Osteoblast (primary cell): ENCODE measurements at regions not wholly inside any gene's neighbourhood (a gene's known extent, or its start where the extent isn't known, plus 50 kb on each side); places are given as distances from the start of the nearest gene placed in this dataset.

Experiments
- DNase-seq: peaks from one replicate; pipeline ENCODE4 v3.0.0; 2011; ENCODE audit warnings: low spot score, mixed read lengths; ENCODE audit not compliant: insufficient read length; ENCODE audit errors: missing footprints
- H2AFZ ChIP-seq: 2 replicates; pipeline ENCODE4 v1.6.0; 2011; ENCODE audit warnings: mild to moderate bottlenecking, low read length
- H3K27ac ChIP-seq: 2 replicates; pipeline ENCODE4 v1.5.1; 2011; ENCODE audit warnings: mild to moderate bottlenecking, low read depth, low read length, moderate library complexity
- H3K27me3 ChIP-seq: 2 replicates; pipeline ENCODE4 v1.6.0; 2012; ENCODE audit warnings: mild to moderate bottlenecking, control low read depth, inconsistent platforms, low read length, moderate library complexity; ENCODE audit not compliant: insufficient read depth
- H3K36me3 ChIP-seq: 2 replicates; pipeline ENCODE4 v1.5.1; 2011; ENCODE audit warnings: mild to moderate bottlenecking, low read length, control low read depth, moderate library complexity; ENCODE audit not compliant: insufficient read depth
- H3K4me1 ChIP-seq: 2 replicates; pipeline ENCODE4 v1.5.1; 2011; ENCODE audit warnings: mild to moderate bottlenecking, low read length, control low read depth, moderate library complexity; ENCODE audit not compliant: insufficient read depth
- H3K4me2 ChIP-seq: 2 replicates; pipeline ENCODE4 v1.6.0; 2011; ENCODE audit warnings: mild to moderate bottlenecking, low read length; ENCODE audit not compliant: insufficient read depth
- H3K4me3 ChIP-seq: fragments of 200-600 bp; sonication (generic); 3 replicates; pipeline ENCODE4 v1.5.1; 2012; ENCODE audit warnings: mild to moderate bottlenecking, low read length, inconsistent platforms; ENCODE audit not compliant: insufficient read depth
- H3K79me2 ChIP-seq: 2 replicates; pipeline ENCODE4 v1.6.0; 2012; ENCODE audit warnings: mild to moderate bottlenecking, low read length, control low read depth, inconsistent platforms; ENCODE audit not compliant: insufficient read depth
- H3K9me3 ChIP-seq: 2 replicates; pipeline ENCODE4 v1.5.1; 2011; ENCODE audit warnings: low read depth, low read length, control low read depth
- H4K20me1 ChIP-seq: 2 replicates; pipeline ENCODE4 v1.6.0; 2012; ENCODE audit warnings: mild to moderate bottlenecking, low read length, control low read depth; ENCODE audit not compliant: insufficient read depth
- CTCF ChIP-seq: IDR thresholded peaks from 2 replicates; pipeline ENCODE4 v1.5.1; 2011; ENCODE audit warnings: mild to moderate bottlenecking, low read depth, low read length, moderate library complexity; ENCODE audit errors: extremely low read depth

- no peak for TF ChIP-seq CTCF
- Histone ChIP-seq H3K4me1 (peaks cover 21% of the 10 kb centered on the region), H3K4me2 (no peak overlapping the region), H2AFZ (no peak overlapping the region), H3K79me2 (no peaks in the 10 kb centered on the region), H4K20me1 (no peaks in the 10 kb centered on the region), H3K9me3 (no peaks in the 10 kb centered on the region), H3K27me3 (no peaks in the 10 kb centered on the region), H3K36me3 (no peaks in the 10 kb centered on the region), H3K4me3 (no peak overlapping the region), H3K27ac (no peak overlapping the region)
- no peak for DNase-seq
These were observed 130.2 kb upstream of the RAP1B start for GRCh38 chr12:68480526-68480925.

- H3K4me1 ChIP-seq, result peaks cover 21% of the 10 kb centered on the region
- no peaks in the 10 kb centered on the region for H3K27me3 ChIP-seq
- H2AFZ ChIP-seq, result peak overlapping the region; percentile 2
- DNase-seq, result no peak
- H3K79me2 ChIP-seq, result no peaks in the 10 kb centered on the region
- H3K36me3 ChIP-seq, result no peaks in the 10 kb centered on the region
- no peak overlapping the region for H3K4me2 ChIP-seq
- H3K4me3 ChIP-seq, result no peak overlapping the region
- no peak overlapping the region for H3K27ac ChIP-seq
- no peaks in the 10 kb centered on the region for H4K20me1 ChIP-seq
- H3K9me3 ChIP-seq, result no peaks in the 10 kb centered on the region
- TF ChIP-seq CTCF, result no peak
These were observed 129.3 kb upstream of the RAP1B start for GRCh38 chr12:68481181-68481941.

- H4K20me1 ChIP-seq, result no peaks in the 10 kb centered on the region
- H3K4me2 ChIP-seq, result no peak overlapping the region
- H2AFZ ChIP-seq, result peak overlapping the region; percentile 34
These were observed 128.7 kb upstream of the RAP1B start for GRCh38 chr12:68482014-68482413.

More at GRCh38 chr12:68482014-68482413, 128.7 kb upstream of the RAP1B start:
- Histone ChIP-seq H3K27ac (no peak overlapping the region), H3K36me3 (no peaks in the 10 kb centered on the region), H3K9me3 (no peaks in the 10 kb centered on the region), H3K27me3 (no peaks in the 10 kb centered on the region), H3K4me1 (peaks cover 21% of the 10 kb centered on the region), H3K79me2 (no peaks in the 10 kb centered on the region), H3K4me3 (no peak overlapping the region)
- TF ChIP-seq CTCF, result no peak
- DNase-seq, result no peak
